ENCODE measurements at regions not wholly inside any gene's neighbourhood (a gene's known extent, or its start where the extent isn't known, plus 50 kb on each side); places are given as distances from the start of the nearest gene placed in this dataset.

- TF ChIP-seq PHF8 (IDR thresholded peaks at IDR 0.05; ENCODE audit: borderline replicate concordance, low read depth) (no peak), POLR2A (IDR thresholded peaks at IDR 0.05; ENCODE audit: low read length) (no peak), ZFP36 (IDR thresholded peaks at IDR 0.05; ENCODE audit: borderline replicate concordance, partially characterized antibody) (no peak), MAX (IDR thresholded peaks at IDR 0.05) (no peak), JUNB (IDR thresholded peaks at IDR 0.05) (peak; percentile 77), CTCF (IDR thresholded peaks at IDR 0.05) (no peak), RAD21 (conservative IDR thresholded peaks at IDR 0.05 in 1 of 2, IDR thresholded peaks at IDR 0.05 in 1 of 2) (peak in 1 of 2 experiments; percentile 35; a peak in 2 of 5 replicates)
Observed at GRCh38 chr15:36370731-36371112, 208.7 kb upstream of the CDIN1 start.
